Muscle of leg (tissue), 3 donors: ENCODE measurements at regions not wholly inside any gene's neighbourhood (a gene's known extent, or its start where the extent isn't known, plus 50 kb on each side); places are given as distances from the start of the nearest gene placed in this dataset.

Experiments
- DNase-seq: peaks from one replicate; pipeline ENCODE4 v3.0.0; 2013
- H3K27ac ChIP-seq: one replicate; pipeline ENCODE4 v1.5.1; 2013; ENCODE audit warnings: mild to moderate bottlenecking, low read length, control low read depth
- H3K27me3 ChIP-seq: one replicate; pipeline ENCODE4 v1.6.1; 2013; ENCODE audit warnings: low read length; ENCODE audit not compliant: control insufficient read depth, insufficient read depth
- H3K36me3 ChIP-seq: one replicate; pipeline ENCODE4 v1.6.1; 2013; ENCODE audit warnings: low read length; ENCODE audit not compliant: control insufficient read depth, insufficient read depth
- H3K4me1 ChIP-seq: one replicate; pipeline ENCODE4 v1.6.1; 2013; ENCODE audit warnings: low read length; ENCODE audit not compliant: control insufficient read depth, insufficient read depth
- H3K4me3 ChIP-seq: one replicate; pipeline ENCODE4 v1.5.1; 2013; ENCODE audit warnings: low read length, control low read depth
- H3K9me3 ChIP-seq: replicated peaks from 2 replicates; pipeline ENCODE4 v1.6.1; 2013; ENCODE audit warnings: low read depth, low read length; ENCODE audit not compliant: control insufficient read depth
- WGBS: methylation state at CpG from one replicate; pipeline ENCODE4 v1.1.5; 2013; ENCODE audit warnings: missing lambda C conversion rate; ENCODE audit not compliant: insufficient coverage; 5-methylcytosine and 5-hydroxymethylcytosine counted together

DNA sequence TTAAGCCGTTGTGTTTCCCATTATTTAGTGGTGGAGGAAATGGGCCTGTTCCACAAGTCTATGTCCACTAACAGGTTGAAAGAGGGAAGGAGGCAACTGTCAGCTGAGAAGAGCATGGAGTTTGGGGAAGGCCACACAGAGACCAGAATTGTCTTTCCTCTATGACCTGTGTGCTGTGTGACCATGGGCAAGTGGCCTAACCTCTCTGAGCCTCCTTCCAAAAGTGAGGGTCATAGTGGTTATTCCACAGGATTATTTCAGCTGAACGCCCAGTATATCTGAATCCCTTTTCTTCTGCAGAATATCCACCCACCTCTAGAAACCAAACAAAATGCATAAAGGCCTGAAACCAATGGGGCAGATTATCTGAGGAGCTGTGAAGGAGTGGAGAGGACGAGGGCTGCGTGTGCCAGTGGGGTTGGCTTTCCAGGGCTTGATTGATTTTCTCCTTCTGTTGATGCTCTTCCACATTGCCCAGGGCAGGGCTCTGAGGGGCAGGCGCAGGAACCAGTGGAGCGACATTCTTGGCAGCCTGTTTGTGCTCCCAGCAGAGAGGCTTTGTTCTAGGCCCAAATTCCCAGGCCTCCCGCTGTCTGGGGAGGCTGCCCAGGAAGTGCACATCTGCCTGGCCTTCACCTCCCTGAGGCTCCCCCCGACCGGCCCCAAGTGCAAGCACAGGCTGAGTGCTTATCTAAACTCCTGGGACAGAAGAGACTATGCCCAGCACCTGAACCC is 452.7 kb downstream of the BCL11B start:
- Histone ChIP-seq H3K27ac (no peak overlapping the region), H3K9me3 (no peaks in the 10 kb centered on the region), H3K36me3 (no peaks in the 10 kb centered on the region), H3K4me3 (no peak overlapping the region), H3K4me1 (no peaks in the 10 kb centered on the region), H3K27me3 (no peaks in the 10 kb centered on the region)
- no peak for DNase-seq
- 40% methylated on average over 7 of the region's 9 CpGs for WGBS

- H3K27ac ChIP-seq, result no peak overlapping the region
- H3K9me3 ChIP-seq, result no peaks in the 10 kb centered on the region
- no peaks in the 10 kb centered on the region for H3K27me3 ChIP-seq
- H3K4me3 ChIP-seq, result no peak overlapping the region
- no peaks in the 10 kb centered on the region for H3K36me3 ChIP-seq
- no peak for DNase-seq
- H3K4me1 ChIP-seq, result no peaks in the 10 kb centered on the region
- 25% methylated on average over 2 of the region's 2 CpGs for WGBS
Measured at GRCh38 chr14:98819867-98820206, 452.2 kb downstream of the BCL11B start.

DNA sequence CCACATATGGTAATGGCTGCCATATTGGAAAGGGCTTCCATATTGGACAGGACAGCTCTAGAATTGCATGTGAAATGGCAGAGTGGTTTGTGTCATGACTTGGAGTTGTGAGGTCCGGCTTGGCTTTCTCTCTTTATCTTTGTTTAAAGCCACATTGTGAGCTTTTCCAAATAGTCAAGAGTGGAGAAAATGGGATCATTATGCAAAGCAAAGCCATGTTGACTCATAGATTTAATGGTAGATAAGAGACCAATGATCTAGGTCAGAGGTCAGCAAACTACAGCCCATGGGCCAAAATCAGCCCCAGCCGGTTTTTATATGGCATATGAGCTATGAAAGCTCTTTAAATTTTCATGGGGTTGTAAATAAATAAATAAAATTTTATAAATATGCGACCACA is 449.1 kb downstream of the BCL11B start:
- no peaks in the 10 kb centered on the region for H3K4me1 ChIP-seq
- no peak for DNase-seq
- no peaks in the 10 kb centered on the region for H3K27me3 ChIP-seq
- no peaks in the 10 kb centered on the region for H3K9me3 ChIP-seq
- no peaks in the 10 kb centered on the region for H3K36me3 ChIP-seq
- H3K27ac ChIP-seq, result no peak overlapping the region
- H3K4me3 ChIP-seq, result no peak overlapping the region
- WGBS, result 83% methylated on average over 1 of the region's 3 CpGs

DNA sequence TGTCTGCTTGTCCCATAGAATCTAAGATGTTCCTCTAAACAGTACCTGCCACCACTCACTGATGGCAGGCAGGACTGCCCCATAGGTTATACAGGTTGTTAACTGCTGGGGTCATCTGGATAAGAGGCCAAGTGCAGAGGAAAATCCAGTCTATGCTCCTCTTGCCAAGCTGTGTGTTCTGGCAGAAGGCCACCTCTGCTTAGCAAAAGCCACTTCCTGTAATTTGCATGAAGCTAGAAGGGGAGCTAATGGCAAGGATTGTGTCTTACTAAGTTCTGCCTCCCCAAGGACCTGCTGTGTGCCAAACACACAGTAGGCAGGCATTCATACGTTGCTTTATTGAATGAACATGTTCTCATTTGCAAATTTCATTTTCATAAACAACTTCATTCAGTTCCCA is 445.4 kb downstream of the BCL11B start:
- no peaks in the 10 kb centered on the region for H3K27me3 ChIP-seq
- DNase-seq, result peak; percentile 11
- no peaks in the 10 kb centered on the region for H3K4me1 ChIP-seq
- H3K27ac ChIP-seq, result no peak overlapping the region
- H3K9me3 ChIP-seq, result no peaks in the 10 kb centered on the region
- WGBS, result no CpG with 5 or more reads among the region's 1 CpG
- no peaks in the 10 kb centered on the region for H3K36me3 ChIP-seq
- H3K4me3 ChIP-seq, result no peak overlapping the region

- Histone ChIP-seq H3K27ac (no peak overlapping the region), H3K9me3 (no peaks in the 10 kb centered on the region), H3K4me1 (no peaks in the 10 kb centered on the region), H3K36me3 (no peaks in the 10 kb centered on the region), H3K4me3 (no peak overlapping the region), H3K27me3 (no peaks in the 10 kb centered on the region)
- DNase-seq, result no peak
- WGBS, result 100% methylated on average over 1 of the region's 2 CpGs
Measured at GRCh38 chr14:98834119-98834518, 437.9 kb downstream of the BCL11B start.

GRCh38 chr14:98835051-98835824 is 436.8 kb downstream of the BCL11B start:
- H3K27ac ChIP-seq, result no peak overlapping the region
- no peaks in the 10 kb centered on the region for H3K27me3 ChIP-seq
- H3K9me3 ChIP-seq, result no peaks in the 10 kb centered on the region
- no peak for DNase-seq
- no peaks in the 10 kb centered on the region for H3K36me3 ChIP-seq
- no peak overlapping the region for H3K4me3 ChIP-seq
- WGBS, result 79% methylated on average over 14 of the region's 14 CpGs
- peaks cover 5% of the 10 kb centered on the region for H3K4me1 ChIP-seq

DNA sequence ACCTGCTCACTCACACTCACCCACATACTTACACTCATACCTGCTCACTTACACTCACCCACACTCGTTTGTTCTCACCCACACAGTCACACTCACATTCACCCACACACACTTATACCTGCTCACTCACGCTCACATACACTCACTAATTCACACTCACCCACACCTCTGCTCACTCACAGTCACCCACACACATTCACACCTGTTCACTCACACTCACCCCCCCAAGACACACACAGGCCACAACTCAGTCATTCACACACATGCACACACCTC is 436.2 kb downstream of the BCL11B start:
- Histone ChIP-seq H3K4me3 (no peak overlapping the region), H3K9me3 (no peaks in the 10 kb centered on the region), H3K4me1 (peaks cover 5% of the 10 kb centered on the region), H3K27me3 (no peaks in the 10 kb centered on the region), H3K27ac (no peak overlapping the region), H3K36me3 (no peaks in the 10 kb centered on the region)
- 86% methylated on average over 2 of the region's 2 CpGs for WGBS
- DNase-seq, result no peak

- Histone ChIP-seq H3K9me3 (no peaks in the 10 kb centered on the region), H3K27me3 (peaks cover 2% of the 10 kb centered on the region), H3K4me1 (peaks cover 5% of the 10 kb centered on the region), H3K36me3 (no peaks in the 10 kb centered on the region), H3K4me3 (no peak overlapping the region), H3K27ac (no peak overlapping the region)
- DNase-seq, result peak; percentile 11
- 21% methylated on average over 2 of the region's 4 CpGs for WGBS
Measured at GRCh38 chr14:98840091-98840490, 431.9 kb downstream of the BCL11B start.

DNA sequence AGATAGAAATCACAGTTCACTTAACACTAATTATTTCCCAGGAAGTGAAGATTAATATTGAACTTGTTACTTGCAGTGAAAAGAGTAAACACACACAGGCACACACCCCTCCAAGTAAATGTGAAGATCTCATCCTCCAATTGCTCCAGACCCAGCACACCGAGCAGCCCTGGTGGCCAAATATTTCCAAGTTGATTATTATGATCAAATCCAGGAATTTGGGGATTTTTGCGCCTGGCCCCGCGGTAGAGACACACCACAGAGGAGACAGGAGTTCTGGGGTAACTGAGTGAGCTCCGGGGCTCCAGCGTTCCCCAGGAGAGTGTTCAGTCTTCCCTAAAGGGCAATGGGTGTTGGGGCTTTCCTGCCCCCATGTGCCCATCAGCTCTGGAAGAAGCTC is 431.5 kb downstream of the BCL11B start:
- H3K4me1 ChIP-seq, result peaks cover 5% of the 10 kb centered on the region
- WGBS, result 75% methylated on average over 5 of the region's 6 CpGs
- no peaks in the 10 kb centered on the region for H3K36me3 ChIP-seq
- no peak overlapping the region for H3K27ac ChIP-seq
- no peak for DNase-seq
- peaks cover 2% of the 10 kb centered on the region for H3K27me3 ChIP-seq
- H3K4me3 ChIP-seq, result no peak overlapping the region
- no peaks in the 10 kb centered on the region for H3K9me3 ChIP-seq

- no peak overlapping the region for H3K4me3 ChIP-seq
- peaks cover 2% of the 10 kb centered on the region for H3K27me3 ChIP-seq
Measured at GRCh38 chr14:98844456-98844855, 427.5 kb downstream of the BCL11B start.

More at GRCh38 chr14:98844456-98844855, 427.5 kb downstream of the BCL11B start:
- no peak overlapping the region for H3K27ac ChIP-seq
- H3K9me3 ChIP-seq, result no peaks in the 10 kb centered on the region
- H3K36me3 ChIP-seq, result no peaks in the 10 kb centered on the region
- peaks cover 5% of the 10 kb centered on the region for H3K4me1 ChIP-seq
- no peak for DNase-seq
